ENCODE measurements at regions not wholly inside any gene's neighbourhood (a gene's known extent, or its start where the extent isn't known, plus 50 kb on each side); places are given as distances from the start of the nearest gene placed in this dataset.

GRCh38 chr11:12319461-12319951, 57.9 kb upstream of the PARVA start (continued):
- TF ChIP-seq, protein P1, sequence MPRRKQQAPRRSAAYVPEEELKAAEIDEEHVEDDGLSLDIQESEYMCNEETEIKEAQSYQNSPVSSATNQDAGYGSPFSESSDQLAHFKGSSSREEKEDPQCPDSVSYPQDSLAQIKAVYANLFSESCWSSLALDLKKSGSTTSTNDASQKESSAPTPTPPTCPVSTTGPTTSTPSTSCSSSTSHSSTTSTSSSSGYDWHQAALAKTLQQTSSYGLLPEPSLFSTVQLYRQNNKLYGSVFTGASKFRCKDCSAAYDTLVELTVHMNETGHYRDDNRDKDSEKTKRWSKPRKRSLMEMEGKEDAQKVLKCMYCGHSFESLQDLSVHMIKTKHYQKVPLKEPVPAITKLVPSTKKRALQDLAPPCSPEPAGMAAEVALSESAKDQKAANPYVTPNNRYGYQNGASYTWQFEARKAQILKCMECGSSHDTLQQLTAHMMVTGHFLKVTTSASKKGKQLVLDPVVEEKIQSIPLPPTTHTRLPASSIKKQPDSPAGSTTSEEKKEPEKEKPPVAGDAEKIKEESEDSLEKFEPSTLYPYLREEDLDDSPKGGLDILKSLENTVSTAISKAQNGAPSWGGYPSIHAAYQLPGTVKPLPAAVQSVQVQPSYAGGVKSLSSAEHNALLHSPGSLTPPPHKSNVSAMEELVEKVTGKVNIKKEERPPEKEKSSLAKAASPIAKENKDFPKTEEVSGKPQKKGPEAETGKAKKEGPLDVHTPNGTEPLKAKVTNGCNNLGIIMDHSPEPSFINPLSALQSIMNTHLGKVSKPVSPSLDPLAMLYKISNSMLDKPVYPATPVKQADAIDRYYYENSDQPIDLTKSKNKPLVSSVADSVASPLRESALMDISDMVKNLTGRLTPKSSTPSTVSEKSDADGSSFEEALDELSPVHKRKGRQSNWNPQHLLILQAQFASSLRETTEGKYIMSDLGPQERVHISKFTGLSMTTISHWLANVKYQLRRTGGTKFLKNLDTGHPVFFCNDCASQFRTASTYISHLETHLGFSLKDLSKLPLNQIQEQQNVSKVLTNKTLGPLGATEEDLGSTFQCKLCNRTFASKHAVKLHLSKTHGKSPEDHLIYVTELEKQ (tag by site-specific recombination; IDR thresholded peaks at IDR 0.05; ENCODE audit: borderline replicate concordance) = no peak
- TF ChIP-seq HOXA7 (CRISPR knock-in tag; IDR thresholded peaks at IDR 0.05; ENCODE audit: borderline replicate concordance) = no peak
- TF ChIP-seq, protein P2, sequence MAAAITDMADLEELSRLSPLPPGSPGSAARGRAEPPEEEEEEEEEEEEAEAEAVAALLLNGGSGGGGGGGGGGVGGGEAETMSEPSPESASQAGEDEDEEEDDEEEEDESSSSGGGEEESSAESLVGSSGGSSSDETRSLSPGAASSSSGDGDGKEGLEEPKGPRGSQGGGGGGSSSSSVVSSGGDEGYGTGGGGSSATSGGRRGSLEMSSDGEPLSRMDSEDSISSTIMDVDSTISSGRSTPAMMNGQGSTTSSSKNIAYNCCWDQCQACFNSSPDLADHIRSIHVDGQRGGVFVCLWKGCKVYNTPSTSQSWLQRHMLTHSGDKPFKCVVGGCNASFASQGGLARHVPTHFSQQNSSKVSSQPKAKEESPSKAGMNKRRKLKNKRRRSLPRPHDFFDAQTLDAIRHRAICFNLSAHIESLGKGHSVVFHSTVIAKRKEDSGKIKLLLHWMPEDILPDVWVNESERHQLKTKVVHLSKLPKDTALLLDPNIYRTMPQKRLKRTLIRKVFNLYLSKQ (tag by site-specific recombination; IDR thresholded peaks at IDR 0.05; ENCODE audit: borderline replicate concordance) = no peak

DNA sequence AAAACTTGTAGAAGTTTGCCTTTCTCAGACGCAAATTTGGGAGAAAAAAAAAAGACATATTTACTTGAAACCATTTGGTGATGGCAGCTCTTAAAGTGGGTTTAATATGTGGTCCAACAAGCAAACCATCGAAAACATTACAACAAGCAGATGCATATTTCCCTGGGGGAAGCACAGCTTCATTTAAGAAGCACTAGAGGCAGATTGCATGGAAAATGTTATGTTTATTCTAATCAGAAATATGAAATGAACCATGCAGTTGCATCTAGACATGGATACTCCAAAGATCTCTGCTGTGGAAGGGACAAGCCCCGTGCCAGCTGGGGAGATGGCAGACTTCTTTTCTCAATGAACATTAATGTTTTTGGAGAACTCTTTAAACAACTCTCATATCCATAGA, 57.4 kb upstream of the PARVA start:
- ChIA-PET CTCF (interaction anchor here (1.1 to 4.3 kb wide), 3 partner anchors 11 to 594 kb away, joined by 4 to 24 read pairs (median 5); no protein-coding TSS in a partner anchor), POLR2A (no interaction called here)
- TF ChIP-seq ZBTB1 (tag by site-specific recombination; IDR thresholded peaks at IDR 0.05) = no peak
- TF ChIP-seq, protein P3, sequence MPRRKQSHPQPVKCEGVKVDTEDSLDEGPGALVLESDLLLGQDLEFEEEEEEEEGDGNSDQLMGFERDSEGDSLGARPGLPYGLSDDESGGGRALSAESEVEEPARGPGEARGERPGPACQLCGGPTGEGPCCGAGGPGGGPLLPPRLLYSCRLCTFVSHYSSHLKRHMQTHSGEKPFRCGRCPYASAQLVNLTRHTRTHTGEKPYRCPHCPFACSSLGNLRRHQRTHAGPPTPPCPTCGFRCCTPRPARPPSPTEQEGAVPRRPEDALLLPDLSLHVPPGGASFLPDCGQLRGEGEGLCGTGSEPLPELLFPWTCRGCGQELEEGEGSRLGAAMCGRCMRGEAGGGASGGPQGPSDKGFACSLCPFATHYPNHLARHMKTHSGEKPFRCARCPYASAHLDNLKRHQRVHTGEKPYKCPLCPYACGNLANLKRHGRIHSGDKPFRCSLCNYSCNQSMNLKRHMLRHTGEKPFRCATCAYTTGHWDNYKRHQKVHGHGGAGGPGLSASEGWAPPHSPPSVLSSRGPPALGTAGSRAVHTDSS (tag by site-specific recombination; IDR thresholded peaks at IDR 0.05) = no peak
- TF ChIP-seq, protein P4, sequence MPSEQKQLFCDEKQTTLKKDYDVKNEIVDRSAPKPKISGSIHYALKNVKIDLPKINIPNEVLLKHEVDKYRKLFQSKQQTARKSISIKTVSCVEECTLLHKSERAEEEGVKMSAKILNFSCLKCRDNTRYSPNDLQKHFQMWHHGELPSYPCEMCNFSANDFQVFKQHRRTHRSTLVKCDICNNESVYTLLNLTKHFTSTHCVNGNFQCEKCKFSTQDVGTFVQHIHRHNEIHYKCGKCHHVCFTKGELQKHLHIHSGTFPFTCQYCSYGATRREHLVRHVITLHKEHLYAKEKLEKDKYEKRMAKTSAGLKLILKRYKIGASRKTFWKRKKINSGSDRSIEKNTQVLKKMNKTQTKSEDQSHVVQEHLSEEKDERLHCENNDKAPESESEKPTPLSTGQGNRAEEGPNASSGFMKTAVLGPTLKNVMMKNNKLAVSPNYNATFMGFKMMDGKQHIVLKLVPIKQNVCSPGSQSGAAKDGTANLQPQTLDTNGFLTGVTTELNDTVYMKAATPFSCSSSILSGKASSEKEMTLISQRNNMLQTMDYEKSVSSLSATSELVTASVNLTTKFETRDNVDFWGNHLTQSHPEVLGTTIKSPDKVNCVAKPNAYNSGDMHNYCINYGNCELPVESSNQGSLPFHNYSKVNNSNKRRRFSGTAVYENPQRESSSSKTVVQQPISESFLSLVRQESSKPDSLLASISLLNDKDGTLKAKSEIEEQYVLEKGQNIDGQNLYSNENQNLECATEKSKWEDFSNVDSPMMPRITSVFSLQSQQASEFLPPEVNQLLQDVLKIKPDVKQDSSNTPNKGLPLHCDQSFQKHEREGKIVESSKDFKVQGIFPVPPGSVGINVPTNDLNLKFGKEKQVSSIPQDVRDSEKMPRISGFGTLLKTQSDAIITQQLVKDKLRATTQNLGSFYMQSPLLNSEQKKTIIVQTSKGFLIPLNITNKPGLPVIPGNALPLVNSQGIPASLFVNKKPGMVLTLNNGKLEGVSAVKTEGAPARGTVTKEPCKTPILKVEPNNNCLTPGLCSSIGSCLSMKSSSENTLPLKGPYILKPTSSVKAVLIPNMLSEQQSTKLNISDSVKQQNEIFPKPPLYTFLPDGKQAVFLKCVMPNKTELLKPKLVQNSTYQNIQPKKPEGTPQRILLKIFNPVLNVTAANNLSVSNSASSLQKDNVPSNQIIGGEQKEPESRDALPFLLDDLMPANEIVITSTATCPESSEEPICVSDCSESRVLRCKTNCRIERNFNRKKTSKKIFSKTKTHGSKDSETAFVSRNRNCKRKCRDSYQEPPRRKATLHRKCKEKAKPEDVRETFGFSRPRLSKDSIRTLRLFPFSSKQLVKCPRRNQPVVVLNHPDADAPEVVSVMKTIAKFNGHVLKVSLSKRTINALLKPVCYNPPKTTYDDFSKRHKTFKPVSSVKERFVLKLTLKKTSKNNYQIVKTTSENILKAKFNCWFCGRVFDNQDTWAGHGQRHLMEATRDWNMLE (tag by site-specific recombination; conservative IDR thresholded peaks at IDR 0.05; ENCODE audit: low read depth) = no peak
- TF ChIP-seq ZNF366 (tag by site-specific recombination; conservative IDR thresholded peaks at IDR 0.05) = no peak
- TF ChIP-seq ZNF473 (tag by site-specific recombination; IDR thresholded peaks at IDR 0.05) = no peak
- no peak for TF ChIP-seq ZBTB7A (tag by site-specific recombination; IDR thresholded peaks at IDR 0.05; ENCODE audit: low read depth)
- no peak for TF ChIP-seq ZEB2 (tag by site-specific recombination; IDR thresholded peaks at IDR 0.05)
- no peak for TF ChIP-seq HOXC10 (CRISPR knock-in tag; IDR thresholded peaks at IDR 0.05)
- no peak for TF ChIP-seq PRDM6 (tag by site-specific recombination; IDR thresholded peaks at IDR 0.05)
- TF ChIP-seq ZNF121 (tag by site-specific recombination; IDR thresholded peaks at IDR 0.05) = no peak
- TF ChIP-seq ZNF274 (IDR thresholded peaks at IDR 0.05; ENCODE audit: low read length) = no peak
- TF ChIP-seq ZNF274 (tag by site-specific recombination; IDR thresholded peaks at IDR 0.05; ENCODE audit: borderline replicate concordance) = no peak
- TF ChIP-seq YY1 (tag by site-specific recombination; IDR thresholded peaks at IDR 0.05) = no peak
- no peak for TF ChIP-seq ZBTB21 (tag by site-specific recombination; IDR thresholded peaks at IDR 0.05)
- TF ChIP-seq, protein P5, sequence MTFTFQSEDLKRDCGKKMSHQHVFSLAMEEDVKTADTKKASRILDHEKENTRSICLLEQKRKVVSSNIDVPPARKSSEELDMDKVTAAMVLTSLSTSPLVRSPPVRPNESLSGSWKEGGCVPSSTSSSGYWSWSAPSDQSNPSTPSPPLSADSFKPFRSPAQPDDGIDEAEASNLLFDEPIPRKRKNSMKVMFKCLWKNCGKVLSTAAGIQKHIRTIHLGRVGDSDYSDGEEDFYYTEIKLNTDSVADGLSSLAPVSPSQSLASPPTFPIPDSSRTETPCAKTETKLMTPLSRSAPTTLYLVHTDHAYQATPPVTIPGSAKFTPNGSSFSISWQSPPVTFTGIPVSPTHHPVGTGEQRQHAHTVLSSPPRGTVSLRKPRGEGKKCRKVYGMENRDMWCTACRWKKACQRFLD (tag by site-specific recombination; IDR thresholded peaks at IDR 0.05) = no peak
- TF ChIP-seq HOXA7 (CRISPR knock-in tag; IDR thresholded peaks at IDR 0.05; ENCODE audit: borderline replicate concordance) = no peak
- H3K27ac ChIP-seq (ENCODE audit: extremely low read depth, low read depth, low read length) = peak overlapping the region; percentile 20; the same call in 1 of the 2 replicates
- H3K36me3 ChIP-seq (ENCODE audit: control insufficient read depth in 2 of 2, insufficient read depth in 1 of 2, low read length in 2 of 2) = no peaks in the 10 kb centered on the region
- no peak overlapping the region for H3K4me3 ChIP-seq (ENCODE audit: low read depth, low read length)
- H3K9me3 ChIP-seq (ENCODE audit: control insufficient read depth, insufficient read depth, low read depth, low read length) = no peaks in the 10 kb centered on the region
- H3K4me1 ChIP-seq (ENCODE audit: control insufficient read depth, insufficient read depth, low read length) = 0 out of 2 replicates have a peak, but pooled peaks cover 10% of the 10 kb centered on the region
